SIG-M5 treated with dmso at 0.1 percent for 504 hours (cell line): ENCODE measurements at regions not wholly inside any gene's neighbourhood (a gene's known extent, or its start where the extent isn't known, plus 50 kb on each side); places are given as distances from the start of the nearest gene placed in this dataset.

Experiments used
- DNase-seq: peaks from one replicate; lab custom pipeline; 2025; ENCODE audit not compliant: unreplicated experiment; lab: John Stamatoyannopoulos, UW

DNA sequence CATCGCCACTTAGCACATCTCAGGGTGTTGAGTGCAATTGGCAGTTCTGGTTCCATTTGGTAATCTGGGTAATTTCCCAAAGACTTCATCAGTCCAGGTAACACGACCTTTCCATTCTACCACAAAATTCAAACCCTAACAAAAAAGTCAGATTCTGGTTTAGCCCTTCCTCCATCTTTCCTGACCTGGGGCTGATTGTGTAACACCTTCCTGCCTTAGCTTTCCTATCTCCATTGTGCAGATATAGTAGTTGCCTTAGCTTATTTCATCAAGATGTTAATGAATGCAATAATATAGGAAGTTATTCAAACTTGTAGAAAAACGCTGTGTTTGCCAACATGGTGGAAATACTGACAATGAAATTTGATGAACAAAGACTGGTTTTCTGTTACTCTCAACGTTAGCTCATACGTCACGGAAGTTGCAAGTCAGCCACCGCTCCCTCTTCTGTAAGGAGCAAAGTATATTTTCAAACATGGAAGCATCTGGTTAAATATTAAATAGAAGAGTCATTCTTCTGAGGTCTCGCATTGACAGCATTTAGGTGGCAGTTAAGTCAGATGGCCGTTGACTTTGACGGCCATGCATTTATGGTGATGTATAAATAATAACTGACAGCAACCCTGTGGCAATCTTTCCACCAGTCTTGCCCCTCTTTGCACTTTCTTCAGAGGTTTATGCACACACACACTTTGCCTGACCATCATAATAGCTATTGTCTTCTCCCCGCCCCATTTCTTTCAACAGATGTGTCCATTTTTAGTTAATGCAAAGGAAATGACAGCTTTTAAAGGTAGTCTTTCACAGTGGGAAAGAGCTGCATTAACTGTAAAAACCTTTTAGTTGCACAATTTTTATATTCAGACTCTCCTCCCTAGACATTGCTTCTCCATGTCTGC lies 205.1 kb upstream of the BMPER start:
- no peak for DNase-seq

DNA sequence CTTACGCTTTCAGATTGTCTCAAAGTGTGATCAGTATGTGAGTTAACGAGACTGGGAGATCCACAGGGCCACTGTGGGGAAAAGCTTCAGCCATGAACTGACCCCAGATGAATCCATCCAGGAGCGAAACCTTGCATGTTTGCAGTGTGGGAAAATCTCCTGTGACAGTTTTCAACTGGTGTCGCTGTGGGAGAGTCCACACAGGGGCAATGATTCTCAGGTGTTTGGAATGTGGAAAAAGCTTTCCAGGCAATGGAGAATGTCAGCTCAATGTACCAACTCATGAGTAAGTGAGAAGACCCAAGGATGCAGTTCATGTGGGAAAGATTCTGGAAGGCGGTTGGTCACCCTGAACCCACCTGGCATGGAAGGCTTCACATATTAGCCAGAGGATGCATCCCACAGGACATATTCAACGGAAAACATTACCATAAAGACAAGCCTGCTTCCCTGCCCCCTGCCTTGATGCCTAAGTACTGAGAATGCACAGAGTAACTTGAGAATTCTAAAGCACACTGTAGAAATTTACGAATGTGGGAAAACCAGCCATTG lies 204.1 kb upstream of the BMPER start:
- no peak for DNase-seq

DNA sequence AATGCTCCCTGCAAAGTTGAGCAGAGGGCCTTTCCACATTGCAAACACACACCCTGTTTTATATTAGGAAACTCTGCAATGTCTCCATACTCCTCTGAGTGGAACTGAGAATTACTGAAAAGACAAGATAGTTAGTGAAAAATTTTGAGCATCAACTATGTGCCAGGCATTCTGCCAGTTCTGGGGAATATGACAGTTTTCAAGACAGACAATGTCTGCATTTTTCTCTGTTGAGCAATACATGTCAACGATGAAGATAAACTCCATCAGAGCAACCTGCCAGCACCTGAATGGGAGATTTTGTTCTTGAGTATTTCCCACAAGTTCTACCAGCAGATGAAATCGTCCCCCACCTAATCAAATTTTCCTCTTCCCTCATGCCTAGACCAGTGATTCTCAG lies 203.4 kb upstream of the BMPER start:
- no peak for DNase-seq

DNA sequence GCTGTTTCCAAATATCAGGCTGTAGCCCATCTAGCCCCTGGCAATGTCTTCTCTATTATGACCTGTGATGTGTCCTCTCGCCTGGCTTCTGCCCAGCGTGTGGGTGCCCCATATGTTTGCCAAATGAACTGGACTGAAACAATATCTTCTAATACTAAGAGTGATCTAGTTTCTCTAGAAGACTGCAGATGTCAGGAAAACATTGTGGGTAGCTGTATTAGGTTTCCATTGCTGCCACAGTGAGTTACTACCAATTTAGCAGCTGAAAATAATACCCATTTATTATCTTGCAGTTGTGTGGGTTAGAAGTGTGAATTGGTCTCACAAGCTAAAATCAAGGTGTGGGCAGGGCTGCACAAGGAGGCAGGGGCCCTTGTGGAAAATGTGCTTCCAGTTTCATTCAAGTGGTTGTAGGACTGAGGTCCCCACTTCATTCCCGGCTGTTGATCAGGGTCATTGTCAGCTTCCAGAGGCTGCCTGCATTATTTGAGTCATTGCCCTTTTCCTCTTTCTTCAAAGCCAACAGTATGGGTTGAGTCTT lies 202.8 kb upstream of the BMPER start:
- DNase-seq: no peak

DNA sequence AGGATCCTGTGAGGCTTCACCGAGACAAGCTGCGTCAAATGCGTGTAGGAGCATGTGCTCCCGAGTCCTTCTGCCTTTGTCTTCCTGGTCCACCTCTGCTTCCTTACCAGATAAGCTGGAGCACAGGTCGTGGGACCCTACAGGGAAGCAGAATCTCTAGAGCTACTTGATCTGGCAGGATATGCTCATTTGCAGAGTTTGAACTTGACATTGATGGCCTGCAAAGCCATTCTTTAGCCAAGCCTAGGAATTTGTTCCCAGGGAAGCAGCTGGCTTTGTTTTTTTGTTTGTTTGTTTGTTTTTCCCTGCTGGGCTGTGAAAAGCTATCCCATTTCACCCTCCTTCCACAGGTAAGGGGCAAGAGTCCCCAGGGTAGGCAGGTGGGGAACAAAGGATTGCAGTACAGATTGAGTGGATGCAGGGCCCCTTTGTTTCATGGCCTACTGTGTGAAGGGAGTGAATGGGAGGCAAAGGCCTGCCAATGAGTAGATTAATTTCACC lies 200.0 kb upstream of the BMPER start:
- DNase-seq: no peak

DNA sequence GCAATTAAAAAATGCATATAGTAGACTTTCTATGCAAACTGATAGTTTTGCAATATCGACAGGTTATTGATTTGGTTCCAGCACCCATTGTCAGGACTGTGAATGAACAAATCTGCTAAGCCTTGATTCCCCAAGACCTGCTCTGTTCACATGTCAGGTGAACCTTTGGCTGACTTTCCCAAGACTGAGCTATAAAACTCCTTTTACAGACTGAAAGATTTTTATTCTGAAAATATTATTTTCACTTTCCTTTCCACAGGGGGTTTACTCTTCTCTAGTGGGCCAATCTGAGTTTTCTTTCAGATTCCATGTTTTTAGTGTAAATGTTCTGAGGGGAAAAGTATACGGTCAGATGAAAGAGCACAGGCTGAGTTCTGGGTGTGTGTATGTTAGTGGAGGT lies 199.2 kb upstream of the BMPER start:
- DNase-seq: no peak

DNA sequence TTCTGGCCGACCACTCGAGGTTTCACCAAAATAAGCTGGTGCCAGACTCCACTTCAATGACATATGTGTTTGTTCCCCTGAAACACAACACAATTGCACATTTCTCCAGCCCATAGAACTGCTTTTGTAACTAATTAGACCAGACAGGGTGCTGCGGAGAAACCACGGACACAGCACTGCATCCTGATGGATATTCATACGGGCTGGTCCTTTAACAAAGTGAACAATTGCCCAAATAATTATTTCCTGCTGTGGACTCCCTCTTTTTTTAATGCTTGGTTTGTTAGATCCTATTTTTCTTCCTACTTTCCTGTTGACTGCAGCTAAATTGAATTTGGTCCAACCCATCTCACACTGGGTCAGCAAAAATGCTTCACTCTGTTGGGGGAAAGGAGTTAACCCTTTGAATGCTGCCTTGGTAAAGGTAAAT lies 198.6 kb upstream of the BMPER start:
- DNase-seq: no peak

DNA sequence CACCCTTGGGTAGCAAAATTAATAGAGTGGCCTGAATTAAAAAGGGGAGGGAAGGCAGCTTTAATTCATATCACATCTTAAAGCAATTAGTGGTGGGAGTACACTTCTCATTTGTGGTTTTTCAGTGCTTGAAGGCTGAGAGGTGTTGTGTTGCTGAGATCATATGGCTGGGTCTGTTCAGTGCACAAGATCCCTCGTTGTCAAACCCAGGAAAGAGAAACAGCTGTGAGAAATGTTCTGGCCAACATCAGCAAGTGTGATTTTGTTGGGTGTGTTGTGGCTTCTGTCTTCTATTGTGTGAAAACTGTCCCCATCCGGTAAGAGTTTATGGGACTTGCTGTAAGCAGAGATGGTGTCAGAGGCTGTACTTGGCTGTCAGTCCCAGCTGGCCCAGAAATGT lies 197.9 kb upstream of the BMPER start:
- no peak for DNase-seq

DNA sequence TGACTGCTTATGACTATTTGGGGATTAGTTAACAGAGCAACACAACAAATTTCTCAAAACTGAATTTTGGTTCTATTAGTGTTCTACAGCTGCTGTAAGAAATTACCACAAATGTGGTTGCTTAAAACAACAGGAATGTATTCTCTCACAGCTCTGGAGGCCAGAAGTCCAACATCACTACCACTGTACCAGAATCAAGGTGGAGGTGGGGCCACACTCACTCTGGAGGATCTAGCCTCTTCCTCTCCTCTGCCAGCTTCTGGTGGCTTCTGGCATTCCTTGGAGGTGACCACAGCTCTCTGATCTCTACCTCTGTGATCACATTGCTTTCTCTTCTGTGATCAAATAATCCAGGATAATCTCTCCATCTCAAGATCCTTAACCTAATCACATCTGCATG lies 194.7 kb upstream of the BMPER start:
- no peak for DNase-seq

DNA sequence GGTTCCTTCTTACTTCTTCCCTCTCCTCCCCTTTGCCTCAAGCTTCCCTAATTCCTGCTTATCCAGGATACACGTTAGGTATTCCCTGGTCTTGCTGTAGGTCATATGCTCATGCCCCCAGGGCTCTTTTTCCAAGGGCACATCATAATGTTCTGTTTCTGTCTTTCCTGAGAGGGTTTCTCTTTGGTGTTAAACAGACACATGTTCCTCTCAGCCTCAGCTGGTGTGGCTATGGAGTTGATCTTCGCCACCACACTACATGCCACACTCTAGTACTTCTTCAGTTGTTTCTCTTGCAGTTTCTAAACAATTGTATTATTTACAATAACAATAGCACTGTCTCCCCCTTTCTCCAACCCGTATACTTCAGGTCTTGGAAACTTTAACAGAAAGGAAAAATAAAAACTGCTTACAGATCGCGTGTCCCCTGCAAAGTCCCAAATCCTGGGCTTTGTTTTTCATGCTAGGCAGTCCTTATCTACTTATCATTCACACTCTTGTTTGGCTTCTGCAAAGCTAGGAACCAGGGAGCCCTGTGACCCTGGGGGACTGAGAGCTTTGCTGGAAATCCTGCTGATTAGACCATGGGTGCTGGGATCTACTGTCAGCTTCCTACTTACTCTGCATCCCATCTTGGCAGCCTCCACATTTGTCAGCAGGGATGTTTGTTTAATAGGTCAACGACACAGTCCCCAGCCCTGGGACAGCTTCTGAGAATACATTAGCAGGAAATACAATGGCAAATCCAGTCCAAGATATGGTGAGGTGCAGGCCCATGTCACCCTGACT lies 193.9 kb upstream of the BMPER start:
- no peak for DNase-seq

DNA sequence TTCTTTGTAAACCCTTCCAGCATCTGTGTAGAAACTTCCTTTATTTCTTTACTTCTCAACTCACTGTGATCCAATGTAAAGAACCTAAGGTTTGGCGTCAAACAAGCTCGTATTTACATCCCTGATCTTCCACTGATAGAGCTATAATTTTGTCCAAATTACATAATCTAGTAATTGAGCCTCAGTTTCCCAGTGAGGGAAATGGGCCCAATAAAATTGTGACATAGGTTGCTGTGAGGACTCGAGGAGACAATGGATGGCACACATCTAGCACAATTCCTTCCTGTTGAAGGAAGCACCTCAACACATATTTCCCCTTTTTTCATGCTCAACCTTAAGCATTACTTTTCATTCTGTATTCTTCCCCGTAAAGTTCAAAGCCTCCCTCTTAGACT lies 193.3 kb upstream of the BMPER start:
- DNase-seq: no peak

DNA sequence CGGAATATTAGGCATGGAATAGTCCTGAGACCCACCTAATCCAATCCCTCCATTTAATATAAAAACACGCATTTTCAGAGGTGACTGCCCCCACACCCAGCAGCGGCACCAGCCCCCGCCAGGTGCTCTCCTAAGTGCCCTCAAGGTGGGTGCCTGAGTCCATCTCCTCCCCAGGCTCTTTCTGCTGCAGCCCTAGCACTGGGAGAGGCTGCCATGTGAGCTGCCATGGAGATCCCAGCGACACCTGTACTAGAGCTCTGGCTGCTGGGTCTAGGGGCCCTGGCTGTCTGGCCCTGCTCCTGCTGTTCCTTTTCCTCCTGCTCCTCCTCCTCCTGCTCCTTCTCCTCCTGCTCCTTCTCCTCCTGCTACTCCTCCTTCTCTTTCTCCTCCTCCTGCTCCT lies 191.1 kb upstream of the BMPER start:
- DNase-seq: no peak

DNA sequence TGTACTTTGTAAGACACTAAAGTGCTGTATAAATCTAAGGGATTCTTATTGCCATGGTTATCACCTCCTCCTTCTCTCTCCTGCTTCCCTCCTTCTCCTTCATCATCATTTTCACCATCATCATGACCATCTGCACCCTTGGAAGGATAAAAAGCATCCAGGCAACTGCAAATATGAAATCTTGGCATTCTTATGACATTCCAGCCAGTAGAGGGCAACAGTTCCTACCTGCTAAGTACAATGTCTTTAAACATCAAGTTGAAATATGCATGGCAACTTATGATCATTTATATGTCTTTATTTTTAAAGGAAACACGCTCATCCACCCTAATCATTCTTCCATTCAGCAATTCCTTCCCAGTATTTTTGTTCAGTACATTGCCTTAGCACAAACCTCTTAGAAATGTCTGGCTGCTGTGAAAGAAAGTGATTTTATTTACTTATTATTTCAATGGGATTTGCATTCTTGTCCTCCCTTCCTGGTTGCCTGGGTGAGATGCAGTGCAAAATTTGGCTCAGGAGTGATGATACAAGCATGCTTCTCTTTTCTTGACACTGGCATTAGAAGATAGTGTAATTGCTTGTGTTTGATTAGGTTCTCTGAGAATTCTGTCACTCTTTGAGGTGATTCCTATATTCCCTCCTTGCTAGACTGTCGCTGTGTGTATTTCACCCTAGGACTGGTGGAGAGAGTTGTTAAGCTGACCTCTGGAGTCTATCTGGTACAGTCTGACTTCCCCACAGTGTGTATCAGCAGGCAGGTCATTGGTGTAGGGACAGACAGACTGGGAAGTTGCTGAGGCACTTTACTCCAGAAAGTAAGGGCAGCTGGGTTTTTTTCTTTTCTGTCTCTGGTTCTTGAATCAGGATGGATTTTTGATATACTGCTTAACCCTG lies 188.5 kb upstream of the BMPER start:
- DNase-seq: peak; percentile 54

DNA sequence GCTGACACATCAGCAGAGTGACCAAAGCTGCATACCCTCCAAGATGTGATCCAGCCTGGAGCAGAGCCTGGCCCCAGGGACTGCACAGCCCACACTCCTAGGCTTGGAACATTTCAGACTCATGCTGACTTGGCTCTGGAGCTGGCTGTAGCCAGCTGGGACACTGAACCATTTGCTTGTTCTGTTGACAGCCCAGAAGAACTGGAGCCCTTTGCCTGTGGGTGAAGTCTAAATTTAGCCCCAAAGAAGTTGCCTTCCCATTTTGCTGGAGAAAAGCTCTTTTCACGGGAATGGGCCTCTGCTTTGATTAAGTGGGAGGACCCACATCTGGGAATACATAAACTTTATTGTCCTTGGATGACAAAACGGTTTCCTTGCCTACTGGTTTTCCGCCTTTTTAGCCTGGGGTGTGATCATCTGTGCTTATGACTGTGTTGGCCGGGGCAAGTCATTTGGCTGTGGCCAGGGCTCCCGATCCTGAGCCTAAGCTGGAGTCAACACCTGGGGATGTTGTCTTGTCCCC lies 186.2 kb upstream of the BMPER start:
- no peak for DNase-seq

DNA sequence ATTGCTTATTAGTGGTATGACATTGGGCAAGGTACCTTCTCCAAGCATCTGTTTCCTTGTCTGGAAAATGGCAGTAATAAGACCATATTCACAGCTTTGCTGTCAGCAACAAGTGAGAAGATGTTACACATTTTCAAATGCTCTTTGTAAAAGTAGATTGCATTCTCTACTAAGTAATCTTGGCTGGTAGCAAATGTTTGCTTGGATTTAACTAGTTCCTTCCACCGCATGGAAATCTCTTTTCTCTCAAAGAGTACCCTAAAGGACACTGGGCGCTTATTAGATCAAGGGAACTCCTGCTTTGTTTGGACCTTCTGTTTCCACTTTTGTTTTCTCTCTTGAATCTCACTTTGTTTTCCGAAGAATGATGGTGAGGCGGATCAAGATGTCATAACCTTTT lies 185.2 kb upstream of the BMPER start:
- DNase-seq: no peak

DNA sequence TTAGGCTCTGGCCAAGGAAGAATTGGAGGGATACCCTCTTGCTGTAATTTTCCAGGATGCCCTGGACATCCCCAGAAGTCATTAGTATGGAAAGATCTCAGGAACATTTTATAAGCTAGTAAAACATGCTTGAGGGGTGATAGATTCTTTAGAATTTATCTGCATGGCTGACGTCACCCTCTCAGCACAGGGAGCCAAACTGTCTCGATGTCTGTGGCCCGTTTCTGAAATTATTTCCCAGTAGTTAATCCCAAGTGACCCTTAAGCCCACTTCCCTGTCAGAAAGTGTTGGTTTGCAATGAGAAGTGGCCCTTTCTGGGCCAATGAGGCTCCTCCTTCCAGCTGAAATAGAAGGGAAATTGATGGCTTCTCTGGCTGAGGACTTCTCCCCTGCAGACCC lies 184.5 kb upstream of the BMPER start:
- no peak for DNase-seq

DNA sequence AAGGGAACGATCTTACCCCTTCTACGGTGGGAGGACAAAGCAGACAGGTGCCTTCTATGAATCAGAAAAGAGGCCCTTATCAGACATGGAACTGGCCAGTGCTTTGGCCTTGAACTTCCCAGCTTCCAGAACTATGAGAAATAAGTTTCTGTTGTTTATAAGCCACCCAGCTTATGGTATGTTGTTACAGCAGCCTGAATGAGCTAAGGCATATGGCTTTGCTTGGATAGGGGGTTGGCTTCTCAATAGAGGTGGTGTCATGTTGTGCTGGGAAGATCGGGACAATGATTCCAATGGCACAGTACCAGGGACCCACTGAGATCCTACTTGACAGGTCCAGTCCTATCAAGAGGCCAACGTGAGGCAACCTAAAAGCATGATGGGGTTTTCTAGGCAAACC lies 183.4 kb upstream of the BMPER start:
- DNase-seq: no peak

DNA sequence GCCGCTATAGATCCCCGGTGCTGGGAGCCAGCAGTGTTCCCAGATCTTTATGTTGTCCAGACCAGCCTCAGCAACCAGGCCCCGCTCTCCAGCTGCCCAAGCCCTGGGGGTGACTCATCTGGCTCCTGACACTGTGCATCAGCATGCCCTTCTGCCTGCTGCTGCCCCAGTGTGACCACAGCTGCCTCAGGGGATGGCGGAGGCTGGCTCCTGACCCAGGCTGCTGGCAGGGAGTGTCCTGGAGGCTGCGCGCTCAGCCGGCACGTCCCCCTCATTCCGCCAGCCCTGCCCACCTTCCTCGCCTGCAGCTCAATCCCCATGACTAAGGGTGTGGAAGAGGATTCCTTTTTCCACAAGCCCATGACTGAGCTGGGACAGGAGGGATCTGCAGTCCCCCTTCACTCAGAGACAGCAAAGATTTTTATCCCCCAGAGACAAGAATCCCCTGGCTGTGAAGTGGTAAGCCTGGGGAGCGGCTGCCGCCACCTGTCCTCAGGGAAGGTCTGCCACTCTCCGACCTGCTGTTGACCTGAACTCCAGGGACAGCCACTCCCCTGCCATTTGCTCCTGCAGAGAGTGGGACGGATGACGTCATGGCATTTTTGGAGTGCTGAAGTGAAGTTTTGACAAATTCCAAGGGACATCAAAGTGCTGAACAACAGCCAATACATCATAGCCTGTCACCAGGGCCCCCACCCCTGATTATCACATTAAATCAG lies 182.8 kb upstream of the BMPER start:
- DNase-seq: no peak

DNA sequence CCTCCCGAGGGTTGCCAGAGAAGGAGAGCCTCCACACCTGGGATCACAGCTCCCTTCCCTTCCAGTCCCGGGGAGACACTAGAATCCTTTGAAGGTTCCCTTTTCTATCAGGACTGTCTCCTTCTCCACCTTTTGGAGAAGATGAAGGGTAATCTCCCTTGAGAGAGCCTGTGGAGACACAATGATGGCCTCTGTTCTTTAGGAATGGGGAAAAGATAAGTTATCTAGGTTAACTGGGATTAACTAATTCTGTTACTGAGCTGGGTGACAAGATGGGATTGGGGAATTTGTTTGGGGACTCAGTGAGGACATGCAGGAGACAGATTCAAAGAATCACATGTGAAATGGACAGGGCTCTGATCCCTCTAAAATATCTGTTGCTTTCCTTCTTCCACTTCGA lies 181.1 kb upstream of the BMPER start:
- DNase-seq: no peak
